HG02884 (cell line): ENCODE measurements at regions not wholly inside any gene's neighbourhood (a gene's known extent, or its start where the extent isn't known, plus 50 kb on each side); places are given as distances from the start of the nearest gene placed in this dataset.

Experiments
- ATAC-seq: cut with Tn5 transposase; IDR thresholded peaks from one replicate; pipeline ENCODE4 v1.9.1; 2021; ENCODE audit warnings: mild to moderate bottlenecking, moderate library complexity; ENCODE audit not compliant: unreplicated experiment

- ATAC-seq: no peak
These were observed 63.4 kb upstream of the MAP3K7 start for GRCh38 chr6:90650041-90650940.

- no peak for ATAC-seq
These were observed 62.0 kb upstream of the MAP3K7 start for GRCh38 chr6:90648873-90649272.

GRCh38 chr6:90646940-90647339, 60.1 kb upstream of the MAP3K7 start:
- ATAC-seq: no peak

- ATAC-seq: no peak
These were observed 58.8 kb upstream of the MAP3K7 start for GRCh38 chr6:90645634-90646033.

- ATAC-seq: no peak
These were observed 57.6 kb upstream of the MAP3K7 start for GRCh38 chr6:90644492-90644891.

- ATAC-seq: no peak
These were observed 56.5 kb upstream of the MAP3K7 start for GRCh38 chr6:90643381-90643780.

GRCh38 chr6:90637320-90637719, 50.4 kb upstream of the MAP3K7 start:
- no peak for ATAC-seq
